Tibial nerve (tissue), 4 donors: ENCODE measurements at regions not wholly inside any gene's neighbourhood (a gene's known extent, or its start where the extent isn't known, plus 50 kb on each side); places are given as distances from the start of the nearest gene placed in this dataset.

Experiments
- EP300 ChIP-seq, 2 donors: sonication (generic); formaldehyde crosslinking; IDR thresholded peaks; one replicate each; pipeline ENCODE4 v1.6.1; 2017; ENCODE audit warnings: antibody characterized with exemption in 2 of 2, mild to moderate bottlenecking in 1 of 2
- POLR2A ChIP-seq, 2 donors: fragments of 450-650 bp; IDR thresholded peaks; one replicate each; pipeline ENCODE4 v1.6.1; 2017; ENCODE audit warnings: antibody characterized with exemption in 2 of 2, mild to moderate bottlenecking in 2 of 2, moderate library complexity in 2 of 2
- TF ChIP-seq, protein P1 (sequence below), 5 experiments: fragments of 200-600 bp in 3 of 5; fragments of 450-650 bp in 2 of 5; sonication (generic) in 3 of 5; IDR thresholded peaks; one replicate each; pipeline ENCODE4 v1.5.1; 2016 to 2019; ENCODE audit warnings: antibody characterized with exemption in 5 of 5, mild to moderate bottlenecking in 3 of 5, moderate library complexity in 2 of 5

DNA sequence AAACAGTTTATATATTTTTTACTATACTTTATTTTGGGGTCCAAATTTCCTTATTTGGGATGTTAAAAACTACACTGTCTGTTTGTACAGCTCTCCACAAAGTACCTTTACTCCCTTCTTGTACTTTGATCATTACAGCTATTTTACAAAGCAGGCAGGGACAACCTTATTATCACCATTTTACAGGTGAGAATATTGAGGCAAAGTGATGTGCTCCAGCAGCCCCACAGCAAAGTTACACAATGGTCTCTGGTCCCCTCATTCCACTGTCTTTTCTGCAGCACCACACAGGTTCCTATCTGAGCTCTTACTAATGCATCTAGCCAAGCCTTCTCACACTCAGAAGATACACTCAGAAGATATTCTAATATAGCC, 457.3 kb downstream of the RASEF start:
- TF ChIP-seq, protein P1, sequence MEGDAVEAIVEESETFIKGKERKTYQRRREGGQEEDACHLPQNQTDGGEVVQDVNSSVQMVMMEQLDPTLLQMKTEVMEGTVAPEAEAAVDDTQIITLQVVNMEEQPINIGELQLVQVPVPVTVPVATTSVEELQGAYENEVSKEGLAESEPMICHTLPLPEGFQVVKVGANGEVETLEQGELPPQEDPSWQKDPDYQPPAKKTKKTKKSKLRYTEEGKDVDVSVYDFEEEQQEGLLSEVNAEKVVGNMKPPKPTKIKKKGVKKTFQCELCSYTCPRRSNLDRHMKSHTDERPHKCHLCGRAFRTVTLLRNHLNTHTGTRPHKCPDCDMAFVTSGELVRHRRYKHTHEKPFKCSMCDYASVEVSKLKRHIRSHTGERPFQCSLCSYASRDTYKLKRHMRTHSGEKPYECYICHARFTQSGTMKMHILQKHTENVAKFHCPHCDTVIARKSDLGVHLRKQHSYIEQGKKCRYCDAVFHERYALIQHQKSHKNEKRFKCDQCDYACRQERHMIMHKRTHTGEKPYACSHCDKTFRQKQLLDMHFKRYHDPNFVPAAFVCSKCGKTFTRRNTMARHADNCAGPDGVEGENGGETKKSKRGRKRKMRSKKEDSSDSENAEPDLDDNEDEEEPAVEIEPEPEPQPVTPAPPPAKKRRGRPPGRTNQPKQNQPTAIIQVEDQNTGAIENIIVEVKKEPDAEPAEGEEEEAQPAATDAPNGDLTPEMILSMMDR (IDR thresholded peaks at IDR 0.05) = no peak
- no peak for TF ChIP-seq POLR2A (IDR thresholded peaks at IDR 0.05)
- no peak for TF ChIP-seq EP300 (IDR thresholded peaks at IDR 0.05)
